Spleen (tissue), 7 donors: ENCODE measurements at regions not wholly inside any gene's neighbourhood (a gene's known extent, or its start where the extent isn't known, plus 50 kb on each side); places are given as distances from the start of the nearest gene placed in this dataset.

Source experiments
- POLR2A ChIP-seq, 3 donors: fragments of 450-650 bp; IDR thresholded peaks; one replicate each; pipeline ENCODE4 v1.5.1; 2017; ENCODE audit warnings: antibody characterized with exemption in 3 of 3, mild to moderate bottlenecking in 1 of 3
- TF ChIP-seq, protein P1 (sequence below), 11 experiments: fragments of 200-600 bp in 7 of 11; fragments of 450-650 bp in 4 of 11; sonication (generic) in 4 of 11; IDR thresholded peaks in 8 of 11; conservative IDR thresholded peaks in 3 of 11; 1 replicate in 7 of 11; 2 replicates in 4 of 11; pipeline versions ENCODE4 v1.4.0 to v1.8.0; 2016 to 2021; ENCODE audit warnings: antibody characterized with exemption in 11 of 11, inconsistent platforms in 4 of 11, mild to moderate bottlenecking in 1 of 11
- donor health status: DM: no; HTN: no; CAD: no; lungs with moderate emphysema.
- donor health status: DM: no; HTN: no; CAD: no.
- donor health status: DM: no; HTN: no; CAD: no.

DNA sequence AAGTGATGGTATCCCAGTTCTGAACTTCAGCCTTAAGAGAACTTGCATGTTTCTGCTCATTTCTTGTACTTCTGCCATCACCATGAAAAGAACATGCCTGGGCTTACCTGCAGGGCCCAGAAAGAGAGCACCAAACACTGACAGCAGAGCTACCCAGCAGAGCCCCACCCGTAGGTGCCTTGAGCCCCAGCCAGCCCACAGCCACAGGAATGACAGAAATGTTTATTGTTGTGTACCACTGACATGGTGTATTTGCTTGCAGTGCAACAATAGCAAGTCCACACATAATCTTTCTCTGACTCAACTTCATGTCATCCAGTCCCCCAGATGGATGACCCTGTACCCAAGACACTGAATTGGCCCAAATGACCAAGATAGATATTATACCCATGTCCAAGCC lies 195.2 kb downstream of the TSHZ3 start:
- TF ChIP-seq, protein P1, sequence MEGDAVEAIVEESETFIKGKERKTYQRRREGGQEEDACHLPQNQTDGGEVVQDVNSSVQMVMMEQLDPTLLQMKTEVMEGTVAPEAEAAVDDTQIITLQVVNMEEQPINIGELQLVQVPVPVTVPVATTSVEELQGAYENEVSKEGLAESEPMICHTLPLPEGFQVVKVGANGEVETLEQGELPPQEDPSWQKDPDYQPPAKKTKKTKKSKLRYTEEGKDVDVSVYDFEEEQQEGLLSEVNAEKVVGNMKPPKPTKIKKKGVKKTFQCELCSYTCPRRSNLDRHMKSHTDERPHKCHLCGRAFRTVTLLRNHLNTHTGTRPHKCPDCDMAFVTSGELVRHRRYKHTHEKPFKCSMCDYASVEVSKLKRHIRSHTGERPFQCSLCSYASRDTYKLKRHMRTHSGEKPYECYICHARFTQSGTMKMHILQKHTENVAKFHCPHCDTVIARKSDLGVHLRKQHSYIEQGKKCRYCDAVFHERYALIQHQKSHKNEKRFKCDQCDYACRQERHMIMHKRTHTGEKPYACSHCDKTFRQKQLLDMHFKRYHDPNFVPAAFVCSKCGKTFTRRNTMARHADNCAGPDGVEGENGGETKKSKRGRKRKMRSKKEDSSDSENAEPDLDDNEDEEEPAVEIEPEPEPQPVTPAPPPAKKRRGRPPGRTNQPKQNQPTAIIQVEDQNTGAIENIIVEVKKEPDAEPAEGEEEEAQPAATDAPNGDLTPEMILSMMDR (IDR thresholded peaks at IDR 0.05 in 8 of 11, conservative IDR thresholded peaks at IDR 0.05 in 3 of 11) = no peak
- TF ChIP-seq POLR2A (IDR thresholded peaks at IDR 0.05) = no peak
